T1000 (cell line): ENCODE measurements at regions not wholly inside any gene's neighbourhood (a gene's known extent, or its start where the extent isn't known, plus 50 kb on each side); places are given as distances from the start of the nearest gene placed in this dataset.

Source experiments
- DNase-seq: peaks from one replicate; lab custom pipeline; 2025; ENCODE audit warnings: mixed read lengths; lab: John Stamatoyannopoulos, UW

DNA sequence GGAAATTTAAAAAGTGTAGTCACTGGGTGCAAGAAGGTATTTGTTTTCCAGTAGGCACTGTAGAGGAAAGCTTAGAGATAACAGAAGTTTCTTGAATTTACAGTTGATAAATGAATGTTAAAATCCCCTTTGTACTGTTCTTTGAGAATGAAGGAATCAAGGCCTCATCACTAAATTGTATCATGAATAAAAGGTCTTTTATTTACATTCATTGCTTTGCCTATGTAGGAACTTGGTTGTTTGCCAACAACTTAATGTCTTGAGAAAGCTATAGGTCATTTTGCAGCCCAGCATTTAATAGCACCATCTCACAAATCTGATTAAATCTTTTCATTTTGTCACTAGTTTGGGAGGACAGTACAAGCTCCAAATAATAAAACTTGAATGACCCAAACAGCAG lies 213.9 kb upstream of the ITGA4 start:
- DNase-seq, result no peak

DNA sequence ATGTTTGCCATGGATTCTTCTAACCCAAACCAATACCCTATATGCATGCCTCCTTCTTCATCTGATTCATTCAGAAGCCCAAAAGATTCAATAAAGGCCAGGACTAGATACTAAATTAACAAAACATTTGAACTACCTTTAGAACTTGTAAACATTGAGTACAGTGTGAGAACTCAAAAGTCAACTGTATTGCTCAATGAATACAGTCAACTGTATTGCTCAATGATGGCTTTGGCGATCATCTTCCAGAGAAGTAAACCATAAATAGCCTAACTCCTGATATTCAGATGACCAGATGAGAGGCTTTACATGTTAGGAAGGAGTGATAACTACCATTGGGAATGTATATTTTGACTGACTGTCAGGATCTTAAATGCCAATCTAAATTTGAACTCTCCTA lies 206.5 kb upstream of the ITGA4 start:
- DNase-seq, result no peak

DNA sequence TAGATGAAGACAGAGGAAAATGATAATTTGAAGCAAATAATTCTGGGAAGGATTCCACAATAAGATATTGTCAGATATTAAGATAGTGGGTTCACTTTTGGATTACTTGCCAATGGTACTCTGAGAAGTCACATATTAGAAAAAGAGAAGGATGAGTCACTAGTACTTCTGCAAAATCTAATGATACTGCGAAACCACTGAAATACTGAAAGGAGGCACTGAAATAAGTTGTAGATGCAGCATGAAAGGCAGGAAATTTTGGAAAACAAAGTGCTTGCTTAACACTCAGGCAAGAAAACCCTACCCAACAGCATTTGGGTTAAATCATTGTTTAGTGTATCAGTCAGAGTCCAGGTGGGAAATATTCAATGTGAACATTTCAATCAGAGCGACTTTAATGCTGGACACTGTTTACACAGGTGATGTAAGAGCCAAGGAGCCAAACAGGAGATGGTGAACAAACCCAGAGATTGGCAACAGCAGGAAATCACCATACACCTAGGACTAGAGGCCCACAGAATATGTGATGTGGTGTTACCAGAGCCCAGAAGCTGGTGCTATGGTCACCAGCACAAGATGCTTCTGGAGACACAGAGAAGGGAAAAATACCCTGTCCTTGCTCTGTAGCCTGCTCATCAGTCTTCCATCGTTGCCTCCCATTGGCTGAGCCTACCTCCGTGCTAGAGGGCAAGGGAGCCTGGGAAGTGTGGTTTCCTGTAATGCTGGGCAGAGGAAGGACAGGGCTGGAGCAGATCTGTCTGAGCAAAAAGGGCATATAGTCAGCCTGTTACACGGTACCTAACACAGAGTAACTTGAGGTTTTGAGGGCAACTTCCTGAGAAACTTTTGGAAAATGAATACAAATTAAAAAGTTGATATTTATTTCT lies 204.7 kb upstream of the ITGA4 start:
- no peak for DNase-seq

DNA sequence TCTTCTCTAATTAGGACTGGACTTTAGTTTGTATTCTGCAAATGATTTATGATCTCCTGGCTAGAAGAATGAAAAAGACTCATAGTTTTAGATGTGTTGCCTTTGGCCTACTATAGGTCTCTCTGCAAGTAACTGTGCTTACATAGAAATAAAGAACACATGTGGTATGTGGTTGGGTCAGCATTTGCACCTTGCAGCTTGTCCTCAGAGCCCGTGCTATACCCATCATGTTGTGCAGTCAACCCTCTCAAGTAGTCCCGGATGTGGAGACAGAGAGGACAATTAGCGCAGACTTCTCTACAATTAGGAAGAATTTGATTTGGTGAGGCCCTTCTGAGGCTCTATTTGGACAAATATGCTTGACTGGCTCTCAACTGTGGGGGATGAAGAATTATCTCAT lies 203.7 kb upstream of the ITGA4 start:
- no peak for DNase-seq

DNA sequence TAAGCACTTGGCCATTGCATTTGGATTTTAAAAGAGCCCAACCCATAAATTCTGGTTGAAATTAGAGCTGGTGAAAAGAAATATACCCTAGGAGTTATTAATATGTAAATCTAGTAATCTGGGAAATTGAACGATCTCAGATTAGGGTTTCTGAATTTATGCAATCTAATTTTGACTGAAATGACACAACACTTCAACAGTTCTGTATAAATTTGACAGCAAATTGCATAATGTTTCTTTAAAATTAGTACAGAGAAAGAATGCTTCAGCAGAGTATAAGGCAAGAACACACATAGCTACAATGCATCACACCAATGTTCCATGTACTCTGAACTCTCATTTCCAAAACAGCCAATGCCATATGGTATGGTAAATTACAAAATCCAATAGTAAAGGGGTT lies 201.5 kb upstream of the ITGA4 start:
- DNase-seq, result no peak

DNA sequence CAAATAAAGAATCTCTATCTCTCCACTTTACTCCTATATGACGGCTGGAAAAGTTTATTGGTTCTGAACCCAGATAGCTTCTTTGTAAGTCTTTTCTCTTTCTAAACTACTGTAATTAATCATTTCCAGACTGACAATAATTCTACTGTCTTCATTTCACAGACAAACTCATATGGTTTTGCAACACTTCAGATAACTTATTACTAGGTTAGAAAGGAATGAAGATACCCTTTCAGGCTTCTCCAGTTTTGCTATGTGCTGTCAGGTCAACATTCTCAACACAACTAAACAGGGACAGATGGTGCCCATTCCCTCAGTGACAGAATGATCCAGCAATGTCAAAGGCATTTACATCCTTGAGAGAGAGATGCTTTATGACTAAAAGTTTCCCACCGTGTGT lies 198.5 kb upstream of the ITGA4 start:
- DNase-seq, result no peak

DNA sequence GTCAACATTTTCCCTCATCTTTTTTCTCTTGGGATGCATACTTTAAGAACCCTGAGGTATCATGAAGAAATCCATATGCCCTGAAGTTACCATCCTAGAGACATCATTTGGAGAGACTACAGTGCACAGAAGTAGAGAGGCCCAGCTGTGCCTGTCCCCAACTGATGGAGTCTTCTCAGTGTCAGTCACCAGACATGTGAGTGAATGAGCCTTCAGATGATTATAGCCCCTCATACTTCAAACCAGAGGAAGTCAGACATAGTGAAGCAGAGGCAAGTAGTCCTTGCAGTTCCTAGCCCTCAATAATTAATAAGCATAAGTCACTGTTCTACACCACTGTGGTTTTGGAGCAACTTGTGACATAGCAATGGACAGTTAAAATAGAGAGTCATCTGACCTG lies 194.4 kb upstream of the ITGA4 start:
- DNase-seq, result no peak

DNA sequence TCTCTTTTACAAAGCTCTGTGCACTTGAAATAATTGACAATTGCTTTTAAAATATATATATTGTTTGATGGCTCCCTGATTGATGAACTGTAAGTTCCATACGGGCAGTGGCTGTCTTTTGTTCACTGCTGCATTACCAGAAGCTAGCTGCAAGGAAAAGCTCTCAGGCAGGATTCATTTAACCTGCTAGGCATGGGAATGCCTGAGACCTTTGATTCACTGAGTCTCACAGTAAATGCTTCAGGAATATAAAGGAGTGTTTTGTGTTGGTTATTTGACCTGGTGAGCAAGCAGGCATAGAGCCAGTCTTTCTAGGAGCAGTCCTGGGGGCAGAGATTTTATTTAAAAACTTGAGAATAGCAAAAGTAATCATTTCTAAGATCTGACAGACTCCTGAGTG lies 193.2 kb upstream of the ITGA4 start:
- no peak for DNase-seq

DNA sequence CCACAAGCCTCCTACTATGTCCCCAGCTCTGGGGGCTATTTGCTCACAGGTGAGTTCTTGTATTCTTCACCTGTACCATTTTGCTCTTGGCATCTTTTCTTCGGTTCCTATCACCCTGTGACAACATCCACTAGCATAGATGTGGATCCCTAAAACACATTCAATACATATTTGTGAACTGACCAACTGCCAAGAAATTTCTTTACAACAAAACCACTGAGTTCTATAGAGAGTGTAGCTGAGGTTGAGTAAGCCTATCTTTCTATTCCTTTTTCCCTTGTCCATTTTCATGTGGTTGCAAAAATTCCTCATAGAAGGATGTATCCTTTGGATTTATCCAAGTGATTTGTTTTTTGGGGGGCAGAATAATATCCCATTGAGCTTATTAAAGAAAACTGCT lies 192.7 kb upstream of the ITGA4 start:
- DNase-seq, result no peak

DNA sequence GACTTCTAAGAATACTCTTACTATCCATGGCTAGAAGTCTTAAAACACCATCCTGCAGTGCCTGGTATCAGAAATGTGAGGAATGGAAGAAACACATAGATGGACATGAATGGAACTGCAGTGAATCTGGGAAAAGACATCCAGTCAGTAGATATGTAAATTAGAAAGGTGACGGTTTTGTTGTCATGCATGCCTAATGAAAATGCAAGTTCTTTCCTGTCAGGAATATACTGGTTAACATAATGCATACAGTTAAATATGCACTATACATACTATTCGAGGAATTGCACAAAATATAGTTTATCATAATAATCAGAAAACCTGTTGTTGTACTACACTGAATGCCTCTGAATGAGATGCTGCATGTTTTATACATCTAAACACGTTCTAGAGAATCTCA lies 190.6 kb upstream of the ITGA4 start:
- DNase-seq, result no peak

DNA sequence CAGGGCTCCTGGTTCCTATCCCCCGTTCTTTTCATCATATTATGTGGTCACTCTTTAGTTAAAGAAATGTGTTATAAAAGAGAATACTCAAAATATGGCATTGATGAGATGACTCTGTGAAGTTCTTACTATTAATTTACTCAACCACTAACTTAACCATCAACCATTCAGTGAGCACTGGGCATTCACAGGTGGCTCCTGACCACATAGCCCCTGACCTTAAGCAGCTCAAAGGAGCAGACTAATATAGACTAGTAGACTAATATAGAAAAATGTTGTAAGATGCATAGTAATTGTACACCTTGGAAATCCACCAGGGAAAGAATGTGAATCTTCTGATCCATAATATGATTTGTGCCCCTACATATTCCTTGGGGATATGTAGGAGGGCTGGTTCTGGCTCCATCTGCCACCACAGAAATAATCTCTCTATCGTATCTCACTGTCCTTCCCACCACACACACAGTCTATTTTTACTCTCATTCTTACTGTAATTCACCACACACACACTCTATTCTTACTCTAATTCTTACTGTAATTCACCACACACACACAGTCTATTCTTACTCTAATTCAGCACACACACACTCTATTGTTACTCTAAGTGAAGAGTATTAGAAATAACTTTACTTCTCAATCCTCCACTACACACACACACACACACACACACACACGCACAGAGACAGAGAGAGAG lies 188.9 kb upstream of the ITGA4 start:
- DNase-seq, result no peak

DNA sequence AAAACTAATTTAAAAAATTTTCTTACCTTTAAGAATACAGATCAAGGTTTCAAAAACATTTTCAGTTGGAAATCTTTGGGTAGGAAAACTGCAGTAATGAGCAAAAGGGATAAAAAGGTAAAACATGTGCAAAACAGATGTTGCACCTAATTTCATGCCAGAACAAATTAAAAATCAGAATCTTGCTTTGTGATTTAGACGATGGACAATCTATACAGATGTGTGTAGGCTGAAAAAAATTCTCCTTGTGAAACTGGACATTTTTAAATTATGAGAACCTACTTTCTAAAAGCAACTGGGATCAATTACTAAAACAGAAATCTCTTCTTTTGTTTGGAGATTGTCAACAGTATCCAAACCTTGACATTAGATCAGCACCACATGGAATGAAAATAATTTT lies 183.2 kb upstream of the ITGA4 start:
- no peak for DNase-seq

DNA sequence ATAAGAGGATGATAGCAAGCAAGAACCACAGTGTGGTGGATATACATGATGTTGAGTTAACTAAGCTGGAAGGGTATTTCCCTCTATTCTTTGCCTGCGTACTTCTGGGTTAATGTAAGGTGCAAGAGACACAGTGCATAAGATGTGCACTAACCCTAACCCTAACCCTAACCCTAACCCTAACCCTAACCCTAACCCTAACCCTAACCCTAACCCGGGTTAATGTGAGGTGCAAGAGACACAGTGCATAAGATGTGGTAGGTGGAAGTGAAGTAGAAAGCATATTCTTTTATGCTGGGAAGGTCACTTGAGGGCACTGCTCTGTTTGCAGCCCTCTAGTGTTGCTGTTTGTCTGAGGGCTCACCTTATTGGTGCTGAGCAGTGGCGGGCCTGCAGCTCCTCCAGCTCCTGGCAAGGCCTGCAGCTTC lies 181.5 kb upstream of the ITGA4 start:
- no peak for DNase-seq

DNA sequence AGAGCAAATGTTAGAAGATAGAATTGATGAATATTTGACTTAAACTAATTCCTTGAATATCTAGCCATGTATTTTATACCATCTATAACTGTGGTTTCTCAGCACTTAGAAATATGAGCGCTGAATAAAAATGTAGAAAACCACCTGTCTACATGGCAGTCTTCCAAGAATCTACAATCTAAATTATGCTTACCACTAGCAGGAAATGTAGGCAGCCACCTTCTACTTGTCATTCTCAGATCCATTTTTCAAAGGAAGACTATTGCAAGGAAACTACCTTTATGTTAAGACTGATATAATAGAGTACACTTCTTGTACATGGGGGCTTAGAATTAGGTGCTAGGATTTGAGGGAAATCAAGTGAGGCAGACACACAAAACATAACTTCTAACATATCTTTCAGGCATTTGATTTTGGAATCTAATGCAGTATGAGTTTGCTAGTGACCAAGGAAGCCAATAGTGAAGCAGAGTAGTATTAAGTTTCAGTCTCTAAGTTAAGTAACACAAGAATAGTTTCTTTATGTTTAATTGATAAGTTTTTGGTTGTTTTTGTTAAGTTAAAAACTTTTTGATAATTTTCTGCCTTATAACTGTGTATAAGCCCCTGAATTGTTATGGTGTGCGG lies 175.9 kb upstream of the ITGA4 start:
- no peak for DNase-seq

DNA sequence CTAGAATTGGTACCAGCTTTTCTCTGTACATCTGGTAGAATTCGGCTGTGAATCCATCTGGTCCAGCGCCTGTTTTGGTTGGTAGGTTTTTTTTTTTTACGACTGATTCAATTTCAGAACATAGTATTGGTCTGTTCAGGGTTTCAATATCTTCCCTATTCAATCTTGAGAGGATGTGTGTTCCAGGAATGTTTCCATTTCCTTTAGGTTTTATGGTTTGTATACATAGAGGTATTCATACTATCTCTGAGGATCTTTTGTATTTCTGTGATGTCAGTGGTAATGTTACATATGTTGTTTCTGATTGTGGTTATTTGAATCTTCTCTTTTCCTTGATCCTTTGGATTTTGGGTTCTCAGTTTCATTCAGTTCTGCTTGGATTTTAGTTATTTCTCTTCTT lies 172.1 kb upstream of the ITGA4 start:
- DNase-seq, result no peak

DNA sequence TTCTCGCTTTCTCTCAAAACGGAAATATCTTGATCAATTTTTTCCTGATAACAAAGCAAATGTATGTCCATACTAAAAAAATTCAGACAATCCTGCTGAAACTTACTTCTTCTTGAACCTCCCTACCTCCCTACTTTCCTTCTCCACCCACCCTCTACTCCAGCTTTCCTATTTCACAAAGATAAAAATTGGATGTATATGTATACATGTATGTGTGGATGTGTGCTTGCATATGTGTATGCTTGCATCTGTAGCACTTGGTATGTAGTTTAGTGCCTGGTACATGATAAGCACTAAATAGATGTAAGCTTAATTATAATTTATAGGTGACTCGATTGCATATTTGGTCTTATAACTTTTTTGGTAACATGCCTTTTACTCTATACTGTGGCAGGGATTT lies 167.5 kb upstream of the ITGA4 start:
- DNase-seq, result no peak

DNA sequence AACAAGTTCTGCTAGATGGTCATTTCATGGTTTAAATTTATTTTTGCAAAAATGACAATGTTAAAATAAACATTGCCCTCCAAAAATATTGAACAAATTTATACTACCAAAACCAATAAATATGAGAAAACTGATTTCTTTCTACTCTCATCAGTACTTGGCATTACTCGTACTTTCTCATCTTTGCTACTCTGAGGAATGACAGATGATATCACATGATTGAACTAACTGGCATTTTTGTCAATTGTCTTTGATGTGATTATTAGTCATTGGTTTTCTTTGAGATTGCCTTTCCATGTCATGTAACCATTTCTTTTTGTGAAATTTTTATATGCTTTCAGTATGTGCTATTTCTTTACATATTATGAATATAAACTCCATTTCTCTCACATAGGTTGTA lies 167.0 kb upstream of the ITGA4 start:
- DNase-seq, result no peak

DNA sequence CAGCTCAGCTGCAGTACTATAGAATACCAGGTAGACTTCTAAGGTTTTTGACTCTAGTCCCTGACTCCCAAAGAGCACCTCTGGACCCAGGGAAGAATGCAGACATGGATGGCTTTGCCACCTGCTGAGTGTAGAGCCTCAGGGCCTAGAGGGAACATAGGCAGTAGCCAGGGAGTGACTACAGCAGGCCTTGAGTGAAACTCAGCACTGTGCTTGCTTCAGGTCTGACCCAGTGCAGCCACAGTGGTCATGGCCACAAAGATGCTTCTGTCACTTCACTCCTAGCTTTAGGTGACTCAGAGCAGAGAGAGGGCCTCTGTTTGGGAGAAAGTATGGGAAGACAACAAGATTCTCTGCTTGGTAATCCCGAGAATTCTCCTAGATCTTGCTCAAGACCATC lies 162.2 kb upstream of the ITGA4 start:
- DNase-seq, result no peak

DNA sequence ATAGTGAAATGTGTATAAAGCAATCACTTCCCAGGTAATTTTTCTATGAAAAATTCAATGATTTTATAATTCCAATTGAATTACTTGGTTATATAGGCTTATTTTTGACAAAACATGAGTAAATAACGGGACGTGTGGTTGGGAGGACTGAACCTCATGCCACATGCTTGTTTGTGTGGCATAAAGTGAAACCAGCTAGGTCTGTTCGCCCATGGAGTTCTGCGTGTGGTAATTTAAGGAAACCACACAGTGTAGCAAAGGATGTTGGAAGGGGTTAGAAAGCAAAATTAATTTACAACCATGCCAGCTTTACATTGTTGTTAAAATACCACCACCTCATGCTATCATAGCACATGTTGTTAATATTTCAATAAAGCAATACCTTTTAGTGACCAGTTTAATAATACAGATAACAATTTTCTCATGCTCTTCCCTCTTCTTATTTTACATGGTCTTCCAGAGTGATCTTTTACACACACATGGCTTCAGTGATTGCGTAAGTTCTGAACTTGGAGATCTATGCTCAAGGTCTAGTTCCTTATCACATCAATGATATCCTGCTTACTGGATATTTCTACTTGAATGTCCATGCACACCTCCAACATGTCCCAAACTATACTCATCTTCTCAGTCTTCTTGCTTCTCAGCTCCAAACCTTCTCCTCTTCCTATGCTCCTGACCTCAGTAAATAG lies 156.4 kb upstream of the ITGA4 start:
- DNase-seq, result no peak

DNA sequence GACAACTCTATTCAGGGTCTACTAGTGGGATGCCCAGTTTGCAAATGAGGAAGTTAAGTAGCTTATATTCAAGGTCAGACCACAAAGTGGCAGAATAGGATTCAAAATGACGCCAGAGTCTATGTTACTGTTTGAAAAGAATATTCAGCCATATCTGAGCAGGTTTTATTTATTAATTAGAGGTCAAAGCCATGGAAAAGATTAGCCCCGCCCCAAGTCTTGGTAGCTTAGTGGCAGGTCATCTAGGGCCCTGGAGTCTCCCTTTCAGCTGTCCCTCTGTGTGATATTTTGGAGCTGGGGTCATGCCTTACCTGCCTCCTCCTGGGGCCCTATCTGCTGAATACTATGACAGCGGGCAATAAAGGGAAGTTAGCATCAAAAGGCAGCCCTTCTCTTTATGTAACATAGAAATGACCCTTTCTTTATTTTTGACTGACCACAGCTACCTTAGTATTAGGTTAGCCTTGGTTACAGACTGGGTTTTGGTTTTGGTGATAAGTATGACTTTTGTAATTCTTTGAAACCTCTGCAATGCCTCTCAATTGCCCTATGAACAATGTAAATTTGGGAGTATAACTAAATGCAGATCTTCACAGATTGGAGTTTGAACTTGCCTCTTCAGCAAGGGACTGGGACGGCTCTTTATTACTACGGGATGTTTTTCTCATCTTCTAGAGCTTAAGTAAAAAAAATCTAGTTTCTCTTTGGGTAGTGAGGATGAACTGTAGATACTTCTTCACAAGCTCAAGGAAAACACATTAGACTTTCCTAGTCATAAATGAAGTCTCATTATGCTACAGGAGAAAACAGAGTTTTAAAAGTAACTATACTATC lies 153.0 kb upstream of the ITGA4 start:
- no peak for DNase-seq

DNA sequence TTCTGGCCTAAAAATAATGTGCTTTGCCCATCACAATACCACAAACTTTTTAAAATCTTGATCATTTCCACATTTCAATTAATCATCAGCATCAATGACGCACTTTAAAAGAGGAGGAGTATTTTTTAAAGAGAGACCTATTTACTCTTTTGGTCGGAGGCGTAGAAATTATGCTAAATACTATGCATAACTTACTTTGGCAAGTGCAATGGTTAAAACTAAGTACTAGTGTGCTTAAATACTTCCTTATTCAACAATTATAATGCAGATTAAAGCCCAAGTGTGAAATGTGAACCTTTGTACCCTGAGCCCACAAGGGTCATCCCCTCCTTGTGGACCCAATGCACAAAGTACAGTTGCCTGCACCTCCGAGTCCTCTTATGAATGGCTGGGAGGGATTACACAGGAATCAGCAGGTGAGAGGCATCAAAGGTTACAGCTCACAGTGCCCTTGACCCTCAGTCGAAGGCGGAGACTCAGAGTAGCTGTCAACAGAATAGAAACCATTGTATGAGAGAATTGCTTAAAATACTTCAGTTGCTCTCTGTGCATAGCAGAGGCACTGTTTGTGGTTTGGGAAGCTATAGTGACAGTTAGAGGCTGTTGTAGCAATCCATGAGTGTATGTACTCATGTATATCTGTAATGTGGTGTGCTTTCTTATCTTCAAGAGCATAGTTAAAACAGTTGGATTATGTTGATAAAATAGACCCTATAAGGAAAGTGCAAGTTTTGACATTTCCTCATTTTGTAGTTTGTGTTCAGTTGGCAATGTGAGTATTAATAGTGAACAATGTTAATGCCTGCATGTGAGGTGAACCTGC lies 151.7 kb upstream of the ITGA4 start:
- no peak for DNase-seq
